Left kidney (tissue), 1 donor: ENCODE measurements at regions not wholly inside any gene's neighbourhood (a gene's known extent, or its start where the extent isn't known, plus 50 kb on each side); places are given as distances from the start of the nearest gene placed in this dataset.

Experiments used
- DNase-seq: peaks from one replicate; pipeline ENCODE4 v3.0.0-alpha.2; 2013

DNA sequence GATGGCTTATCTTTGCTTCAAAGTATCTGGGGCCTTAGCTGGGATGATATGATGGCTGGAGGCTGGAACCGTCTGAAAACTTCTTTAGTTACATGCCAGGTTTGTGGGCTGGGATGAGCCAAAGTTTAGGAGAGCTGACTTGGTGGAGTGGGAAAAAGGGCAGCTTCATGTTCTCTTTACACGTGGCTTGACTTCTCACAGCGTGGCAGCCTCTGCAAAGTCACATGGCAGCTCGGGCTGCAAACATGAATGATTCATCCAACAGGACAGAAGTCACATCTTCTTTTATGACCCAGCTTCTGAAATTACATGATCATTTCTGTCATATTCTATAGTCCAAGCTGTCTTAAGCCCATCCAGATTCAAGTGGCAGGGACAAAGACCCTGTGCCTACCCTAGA, 176.0 kb downstream of the OLFM4 start:
- no peak for DNase-seq

DNA sequence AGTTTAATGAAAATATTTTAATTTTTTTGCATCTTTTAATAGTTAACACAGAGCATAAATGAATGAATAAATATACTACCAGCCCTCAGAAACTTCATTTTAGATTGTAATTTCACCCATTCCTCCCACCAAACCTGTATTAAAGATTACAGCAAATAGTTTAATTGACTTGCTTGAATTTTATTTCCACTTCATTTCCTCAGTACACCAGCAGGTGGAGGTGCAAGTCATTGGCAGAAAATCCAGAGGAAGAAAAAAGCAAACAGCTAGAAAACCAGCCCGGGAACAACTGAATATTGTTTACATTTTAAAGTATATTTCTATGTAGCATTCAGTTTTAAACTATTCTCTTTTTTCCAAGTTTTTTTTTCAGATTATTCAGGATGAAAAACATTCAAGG, 177.8 kb downstream of the OLFM4 start:
- DNase-seq, result no peak

DNA sequence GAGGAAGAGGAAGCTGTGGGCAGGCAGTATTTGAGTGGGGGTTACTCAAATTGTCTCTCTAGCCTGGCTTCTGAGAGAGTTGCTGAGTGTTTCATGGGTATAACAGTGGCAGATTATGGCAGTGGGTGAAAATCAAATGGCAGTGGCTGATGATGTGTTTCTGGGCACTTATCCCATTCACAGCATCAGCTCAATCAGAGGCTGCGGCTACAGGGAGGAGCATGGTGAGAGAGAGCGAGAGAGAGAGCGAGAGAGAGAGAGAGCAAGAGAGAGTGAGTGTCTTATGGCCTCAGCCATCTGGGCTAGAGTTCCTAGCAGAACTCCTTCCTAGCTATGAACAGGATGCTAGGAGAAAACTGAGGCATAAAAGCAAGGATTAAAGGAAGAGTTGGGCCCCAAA, 178.9 kb downstream of the OLFM4 start:
- no peak for DNase-seq

DNA sequence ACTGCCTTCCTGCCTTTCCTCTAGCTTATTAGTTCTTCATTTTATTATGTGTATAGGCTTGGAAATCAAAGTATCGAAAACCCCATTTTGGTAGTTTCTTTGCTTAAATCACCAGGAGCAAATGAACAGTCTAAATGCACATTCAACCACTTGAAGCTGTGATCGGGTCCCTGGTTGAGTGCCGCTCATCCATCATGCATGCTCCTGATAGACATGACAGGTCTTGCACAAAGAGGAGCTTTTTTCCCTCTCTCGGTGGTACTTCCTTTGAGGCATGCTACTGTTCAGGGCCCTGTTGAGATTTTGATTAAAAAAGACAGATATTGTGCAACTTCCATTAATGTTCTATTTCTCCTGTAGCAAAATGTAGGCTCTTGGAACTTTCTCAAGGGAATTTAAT, 185.8 kb downstream of the OLFM4 start:
- DNase-seq, result no peak

DNA sequence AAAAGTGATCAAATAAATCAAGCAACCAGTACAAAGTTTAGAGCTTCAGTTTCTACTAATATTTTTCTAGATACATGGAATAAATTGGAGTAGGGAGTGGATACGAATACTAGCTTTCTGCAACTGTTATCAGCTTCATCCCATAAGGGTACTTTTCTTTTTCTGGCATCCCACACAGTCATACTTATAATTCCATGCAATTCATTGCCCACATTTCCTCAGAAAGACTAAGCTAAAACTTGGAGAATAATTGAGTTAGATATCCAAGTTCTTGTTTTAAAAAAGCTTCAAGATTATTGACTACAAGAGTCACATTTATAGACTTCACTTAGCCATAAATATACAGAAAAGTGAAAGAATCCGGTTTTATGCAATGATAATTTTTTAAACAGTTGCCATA, 186.9 kb downstream of the OLFM4 start:
- DNase-seq, result no peak

DNA sequence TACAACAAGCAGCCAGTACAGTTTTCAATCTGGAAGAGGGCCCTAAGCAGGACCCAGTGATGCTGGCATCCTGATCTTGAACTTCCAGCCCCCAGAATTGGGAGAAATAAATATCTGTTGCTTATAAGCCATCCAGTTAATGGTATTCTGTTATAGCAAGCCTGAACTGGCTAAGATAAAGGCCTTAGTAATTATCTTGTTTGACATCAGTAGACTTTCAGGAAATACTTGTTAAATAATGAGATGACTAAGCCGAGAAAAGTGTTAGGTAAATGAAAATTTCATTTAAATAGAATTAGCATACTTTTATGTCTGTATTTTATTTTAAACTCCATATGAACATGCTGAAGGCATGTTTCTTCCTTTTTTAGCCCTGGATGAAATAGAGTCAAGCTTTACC, 188.2 kb downstream of the OLFM4 start:
- DNase-seq, result no peak

DNA sequence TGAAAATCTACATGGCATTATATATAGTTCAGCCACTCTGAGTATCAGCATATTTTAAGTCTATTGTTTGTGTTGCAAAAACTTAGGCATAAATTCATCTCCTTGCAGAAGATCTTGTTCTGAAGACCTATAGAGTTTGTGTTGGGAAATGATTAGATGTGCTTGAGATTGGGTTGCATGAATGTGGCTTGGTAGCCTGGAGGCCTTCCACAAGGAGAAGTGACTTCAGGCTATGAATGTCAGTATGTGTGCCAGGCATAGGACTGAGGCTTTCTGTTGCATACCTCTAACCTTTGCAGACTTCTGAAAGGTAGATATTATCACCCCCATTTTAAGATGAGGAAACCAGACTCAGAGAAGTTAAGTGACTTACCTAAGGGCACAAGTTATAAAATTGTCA, 188.6 kb downstream of the OLFM4 start:
- DNase-seq, result no peak

DNA sequence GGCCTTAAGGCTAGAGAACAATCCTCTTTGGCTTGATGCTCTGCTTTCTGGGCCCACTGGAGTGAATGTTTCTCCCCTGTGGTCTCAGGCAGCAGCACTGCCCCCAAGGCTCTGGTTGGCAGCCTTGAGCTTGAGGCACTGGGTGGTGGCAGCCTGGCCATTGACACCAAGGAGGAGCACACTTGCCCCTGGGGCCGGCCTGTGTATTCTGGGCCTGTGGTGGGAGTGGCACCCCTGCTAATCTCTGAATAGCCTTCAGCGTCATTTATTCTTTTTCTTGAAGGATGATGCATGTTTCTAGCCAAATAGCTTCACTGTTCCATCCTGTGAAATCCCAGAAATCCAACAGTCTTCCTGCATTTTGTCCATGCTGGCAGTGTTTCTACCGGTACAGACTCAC, 191.4 kb downstream of the OLFM4 start:
- no peak for DNase-seq

DNA sequence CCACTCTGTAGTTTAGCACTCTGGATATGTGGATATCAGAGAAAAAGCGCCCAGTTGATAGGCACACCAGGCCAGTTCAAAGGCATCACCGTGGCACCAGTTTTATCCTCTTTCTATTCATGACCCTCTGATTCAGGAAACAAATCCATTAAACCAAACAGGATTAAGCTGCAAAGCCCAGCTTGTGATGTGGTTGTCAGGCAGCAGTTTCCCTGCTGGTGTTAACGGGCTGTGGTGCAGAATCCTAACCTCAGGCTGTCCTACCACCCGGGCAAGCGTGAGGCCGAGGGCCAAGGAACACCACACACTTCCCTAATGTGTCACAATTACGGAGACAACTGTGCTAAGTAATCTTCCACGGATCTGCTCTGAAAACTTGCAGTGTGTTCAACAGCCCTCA, 209.1 kb downstream of the OLFM4 start:
- DNase-seq, result no peak

DNA sequence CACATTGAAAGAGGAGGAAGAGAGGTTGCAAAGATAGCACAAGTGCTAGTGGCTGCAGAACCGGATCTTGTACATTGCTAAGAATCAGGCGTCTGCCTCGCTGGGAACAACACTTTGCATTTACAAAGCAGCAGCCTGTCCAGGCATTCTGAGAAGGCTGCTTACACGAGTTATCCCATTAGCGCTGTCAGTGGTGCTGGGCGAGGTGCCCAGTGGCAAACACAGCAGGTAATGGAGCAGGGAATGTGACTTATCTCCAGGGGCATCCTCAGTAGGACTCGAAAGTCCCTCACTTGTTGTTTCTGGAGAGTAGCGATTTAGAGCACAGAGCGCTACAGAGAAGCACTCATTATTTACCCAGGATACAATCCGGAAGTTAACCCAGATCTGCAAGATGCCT, 209.6 kb downstream of the OLFM4 start:
- no peak for DNase-seq

DNA sequence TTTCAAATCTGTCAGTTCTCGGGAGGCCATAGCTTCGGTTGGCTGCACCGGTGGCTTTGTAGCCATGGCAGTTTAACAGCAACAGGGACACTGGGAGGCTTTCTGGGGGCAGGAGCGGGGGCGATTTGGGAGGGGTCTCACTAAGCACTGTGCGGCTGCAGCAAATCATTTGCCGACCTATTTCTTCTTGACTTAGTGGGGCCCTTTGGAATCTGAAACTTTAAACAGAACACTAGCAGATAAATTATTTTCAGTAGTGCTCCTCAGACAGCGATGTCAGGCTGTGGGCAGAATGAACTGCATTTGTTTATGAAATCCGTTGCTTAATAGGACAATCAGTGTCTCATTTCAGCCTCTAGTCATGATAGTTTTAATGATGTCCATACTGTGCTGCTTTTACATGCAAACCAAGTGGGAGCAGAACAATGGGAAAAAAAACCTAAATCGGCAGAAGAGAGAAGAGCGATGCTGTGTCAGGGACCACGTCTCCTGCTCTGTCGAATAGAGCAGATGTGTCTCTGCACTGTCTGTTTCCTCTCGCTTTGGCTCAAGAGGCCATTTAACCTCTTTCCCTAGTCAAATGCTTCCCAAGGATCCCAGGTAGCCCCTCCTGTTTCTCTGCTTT, 211.9 kb downstream of the OLFM4 start:
- DNase-seq, result peak; percentile 44

DNA sequence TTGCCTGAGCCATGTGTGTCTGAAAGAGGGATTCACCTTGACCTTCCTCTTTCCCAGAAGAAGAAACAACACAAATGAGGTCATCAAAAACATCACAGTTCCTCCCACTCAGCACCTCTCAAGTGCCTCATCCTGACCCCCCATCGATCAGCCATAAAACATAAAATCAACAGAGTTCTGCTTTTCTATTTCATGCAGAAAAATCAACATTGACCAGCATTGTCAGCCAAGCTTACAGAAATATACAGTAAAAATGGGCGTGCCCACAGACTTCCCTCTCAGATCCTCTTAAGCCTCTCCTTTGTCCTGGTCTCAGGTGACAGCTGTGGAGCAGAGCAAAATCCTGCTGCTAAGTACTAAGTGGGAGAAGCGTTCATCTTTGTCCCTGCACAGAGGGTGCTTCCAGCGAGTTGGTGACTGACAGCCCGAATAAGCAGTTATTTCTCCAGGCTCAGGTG, 213.3 kb downstream of the OLFM4 start:
- no peak for DNase-seq

DNA sequence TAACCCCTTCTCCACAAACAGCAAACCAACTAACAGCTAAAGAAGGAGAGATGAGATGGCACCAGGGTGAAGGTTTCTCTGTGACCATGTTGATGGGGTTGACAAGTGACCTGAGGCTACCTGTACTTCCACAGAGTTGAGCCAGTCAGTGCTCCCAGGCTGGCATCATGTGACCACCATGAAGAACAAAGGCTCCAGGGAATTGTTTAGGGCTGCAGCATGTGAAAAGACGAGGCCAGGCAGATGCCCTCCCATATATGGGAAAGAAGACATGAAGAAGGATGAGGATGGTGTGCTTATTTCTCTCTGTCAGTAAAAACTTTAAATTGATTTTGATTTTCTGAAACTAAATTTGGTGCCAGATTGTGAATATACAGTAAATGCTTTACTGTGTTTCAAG, 220.6 kb downstream of the OLFM4 start:
- DNase-seq, result no peak

DNA sequence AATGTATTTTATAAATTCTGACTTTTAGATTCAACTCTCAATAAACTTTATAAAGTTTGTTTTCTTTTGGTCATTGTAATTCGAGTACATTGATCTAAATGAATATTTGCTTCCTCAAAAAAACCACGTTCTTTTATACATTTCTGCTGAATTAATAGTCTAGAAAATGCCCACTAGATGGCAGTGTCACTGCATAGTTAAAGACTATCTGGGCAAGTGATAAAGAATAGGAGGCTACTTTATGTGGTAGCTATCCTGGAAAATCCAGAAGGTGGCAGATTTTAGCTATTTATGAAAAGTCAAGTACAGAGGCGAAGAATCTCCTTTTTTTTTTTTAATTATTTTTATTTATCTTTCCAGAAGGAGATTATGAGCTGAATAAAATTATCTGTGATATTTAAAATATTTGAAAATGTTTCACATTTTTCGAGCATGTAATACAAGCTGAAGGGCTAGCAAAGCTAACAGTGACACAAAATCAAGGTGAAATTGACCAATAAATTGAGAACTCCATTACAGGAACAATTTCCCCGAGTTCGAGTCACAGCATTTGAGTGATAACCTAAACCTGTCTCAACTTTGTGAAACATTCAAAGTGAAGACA, 221.8 kb downstream of the OLFM4 start:
- peak; percentile 79 for DNase-seq

DNA sequence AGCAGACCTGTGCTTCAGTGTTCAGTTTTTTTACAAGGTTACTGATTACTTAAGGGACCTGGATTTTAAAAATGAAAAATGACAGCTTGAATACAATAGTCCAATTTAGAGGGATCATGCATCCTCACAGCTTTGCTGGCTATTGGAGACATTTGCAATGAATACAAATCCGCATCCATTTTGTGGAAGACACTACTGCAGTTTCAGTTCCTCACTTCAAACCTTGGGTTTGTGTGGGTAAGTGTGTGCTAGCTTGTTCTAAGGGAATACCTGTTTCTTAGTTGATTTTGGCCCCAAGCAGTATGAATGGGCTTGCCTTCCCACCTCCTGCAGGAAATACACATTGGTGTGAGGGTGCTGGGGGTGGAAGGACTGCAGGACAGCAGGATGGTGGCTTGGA, 222.4 kb downstream of the OLFM4 start:
- DNase-seq, result no peak

DNA sequence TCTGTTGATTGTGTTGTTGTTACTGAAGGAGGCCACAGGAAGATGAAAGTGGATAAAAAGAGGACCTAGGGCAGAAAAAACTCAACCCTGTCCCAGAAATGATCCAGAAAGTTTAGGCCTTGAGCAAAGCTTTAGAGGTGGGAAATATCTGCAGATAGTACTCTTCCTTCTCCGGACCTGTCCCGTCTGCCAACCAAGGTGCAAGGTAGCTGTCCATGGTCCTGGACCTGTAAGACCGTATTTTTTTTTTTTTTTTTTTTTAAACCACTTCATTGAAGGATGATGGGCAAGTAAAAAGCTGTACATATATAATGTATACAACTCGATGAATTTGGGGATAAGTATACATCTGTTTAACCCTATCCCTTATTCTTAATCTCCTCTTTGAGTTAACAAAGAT, 225.9 kb downstream of the OLFM4 start:
- DNase-seq, result peak; percentile 44

DNA sequence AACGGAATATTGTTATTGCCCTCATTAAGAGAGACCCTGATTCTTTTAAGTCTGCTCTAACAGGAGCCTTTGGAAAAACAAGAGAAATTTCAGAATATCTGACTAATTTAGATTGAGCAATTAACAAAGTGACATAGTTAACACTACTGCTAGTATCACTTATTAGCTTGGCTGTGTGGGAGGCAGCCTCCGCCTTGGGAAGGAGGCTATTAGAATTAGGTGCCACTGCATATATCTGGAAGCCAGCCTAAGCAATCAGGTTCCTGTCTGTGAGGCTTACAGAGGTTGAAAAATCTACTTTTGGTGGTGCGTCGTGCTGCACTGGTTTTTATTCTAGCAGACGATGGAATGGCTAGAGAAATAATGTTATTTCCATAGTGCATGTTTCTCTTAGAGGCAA, 227.2 kb downstream of the OLFM4 start:
- no peak for DNase-seq

DNA sequence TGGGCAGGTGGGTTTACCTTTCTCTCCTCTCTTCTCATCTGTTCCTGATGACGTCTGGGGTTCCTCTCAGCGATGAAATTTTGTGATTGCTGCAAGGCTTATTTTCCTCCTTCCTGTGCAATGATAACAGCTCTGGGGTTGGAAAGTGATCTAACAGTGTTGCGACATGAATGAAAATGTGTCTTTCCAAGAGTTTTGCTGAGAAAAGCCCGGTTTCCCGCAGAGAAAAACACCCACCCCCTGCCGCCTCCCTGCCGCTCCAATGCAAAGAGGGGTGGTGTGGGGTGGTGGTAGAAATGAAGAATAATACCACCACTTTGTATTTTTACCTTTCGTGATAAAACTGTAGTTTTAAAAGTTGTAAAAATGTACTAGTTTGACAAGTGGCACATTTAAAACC, 232.0 kb downstream of the OLFM4 start:
- DNase-seq, result no peak

DNA sequence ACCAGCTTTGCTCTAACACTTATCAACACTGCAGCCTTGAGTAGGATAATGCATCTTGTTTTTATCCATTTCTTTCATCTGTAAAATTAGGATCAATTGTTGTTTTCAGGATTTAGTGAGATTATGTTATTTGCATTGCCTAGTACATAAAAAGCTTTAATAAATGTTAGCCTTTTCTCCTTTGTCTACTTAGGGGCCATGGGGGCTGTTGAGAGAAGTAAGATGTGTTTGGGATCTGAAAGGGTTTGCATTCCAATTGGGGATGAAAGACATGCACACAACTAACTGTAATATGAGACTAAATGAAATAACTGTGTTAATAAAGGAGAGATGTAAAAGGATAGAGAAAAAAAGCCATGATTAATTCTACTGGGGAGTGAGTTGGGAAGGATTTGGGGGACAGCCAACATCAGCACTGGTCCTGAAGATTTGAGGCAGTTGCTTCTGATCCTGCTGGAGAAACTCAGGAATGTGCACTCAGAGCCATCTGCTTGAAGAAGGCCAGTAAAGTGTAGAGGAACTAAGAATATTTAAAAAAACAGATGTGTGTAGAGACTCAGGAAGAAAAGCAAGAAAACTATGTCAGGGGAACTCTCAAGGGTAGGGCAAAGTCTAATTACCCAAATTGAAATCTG, 236.3 kb downstream of the OLFM4 start:
- no peak for DNase-seq

DNA sequence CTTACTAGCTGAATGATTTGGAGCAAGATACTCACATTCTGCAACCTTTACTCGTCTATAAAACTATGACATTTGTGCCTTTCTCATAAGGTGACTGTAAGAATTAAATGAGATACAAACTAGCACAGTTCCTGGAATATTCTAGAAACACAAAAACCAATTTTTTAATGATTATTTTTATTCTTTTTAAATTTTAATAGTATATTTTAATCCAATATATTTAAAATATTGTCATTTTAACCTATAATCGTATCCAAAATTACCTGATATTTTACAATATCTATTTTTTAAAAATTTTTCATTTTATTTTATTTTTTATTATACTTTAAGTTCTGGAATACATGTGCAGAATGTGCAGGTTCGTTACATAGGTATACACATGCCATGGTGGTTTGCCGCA, 238.1 kb downstream of the OLFM4 start:
- no peak for DNase-seq

DNA sequence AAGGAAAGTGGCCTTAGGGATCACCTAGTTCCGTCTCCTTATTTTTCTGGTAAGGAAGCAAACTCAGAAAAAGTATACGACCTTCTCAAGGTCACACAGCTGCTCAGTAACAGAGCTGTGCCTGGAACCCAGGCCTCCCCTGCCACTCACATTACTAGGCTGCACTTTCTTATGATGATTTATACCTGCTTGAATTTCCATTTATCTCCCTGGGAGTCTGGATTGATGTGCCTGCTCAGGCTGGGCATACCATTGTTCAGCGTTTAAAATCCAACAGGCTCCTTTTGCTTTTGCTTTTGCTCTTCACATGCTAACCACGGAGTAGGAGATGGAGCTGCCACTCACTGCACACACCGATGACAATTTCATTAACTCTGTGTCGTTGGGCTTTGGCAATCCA, 241.0 kb downstream of the OLFM4 start:
- no peak for DNase-seq

DNA sequence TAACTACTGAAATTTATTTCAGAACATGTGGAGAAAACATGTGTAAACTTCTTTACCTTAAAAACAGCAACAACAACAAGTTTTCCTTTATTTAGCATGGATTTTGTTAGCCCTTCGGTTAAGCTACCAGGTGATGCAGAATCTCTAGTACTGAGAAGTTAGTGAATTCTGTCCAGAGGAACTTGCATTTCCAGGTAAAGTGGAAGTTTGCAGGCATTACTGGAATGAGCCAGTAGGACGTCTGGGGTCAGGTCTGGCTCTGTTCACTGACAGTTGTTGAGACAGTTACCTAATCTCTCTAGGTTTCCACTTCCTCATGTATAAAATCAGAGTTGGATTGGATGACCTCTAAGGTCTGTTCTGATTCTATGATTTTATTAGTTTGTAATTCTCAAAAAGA, 244.3 kb downstream of the OLFM4 start:
- DNase-seq, result no peak

DNA sequence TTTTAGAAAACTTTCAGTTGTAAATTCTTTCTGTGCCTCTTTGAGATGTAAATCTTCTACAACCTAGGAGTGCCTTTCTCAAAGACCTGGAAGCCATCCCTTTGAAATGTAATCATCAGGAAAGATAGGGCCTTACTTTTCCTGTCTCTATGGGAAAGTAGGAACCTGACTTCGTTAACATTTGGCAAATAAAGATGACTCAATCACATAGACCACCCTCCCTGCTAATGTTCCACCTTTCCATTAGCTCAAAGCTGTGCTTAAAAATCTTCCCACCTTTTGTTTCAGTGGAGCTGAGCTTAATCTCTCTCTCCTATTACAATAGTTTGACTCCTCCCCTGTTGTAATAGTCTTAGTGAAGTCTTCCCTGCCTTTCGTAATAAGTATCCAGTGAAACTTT, 247.7 kb downstream of the OLFM4 start:
- DNase-seq, result no peak

DNA sequence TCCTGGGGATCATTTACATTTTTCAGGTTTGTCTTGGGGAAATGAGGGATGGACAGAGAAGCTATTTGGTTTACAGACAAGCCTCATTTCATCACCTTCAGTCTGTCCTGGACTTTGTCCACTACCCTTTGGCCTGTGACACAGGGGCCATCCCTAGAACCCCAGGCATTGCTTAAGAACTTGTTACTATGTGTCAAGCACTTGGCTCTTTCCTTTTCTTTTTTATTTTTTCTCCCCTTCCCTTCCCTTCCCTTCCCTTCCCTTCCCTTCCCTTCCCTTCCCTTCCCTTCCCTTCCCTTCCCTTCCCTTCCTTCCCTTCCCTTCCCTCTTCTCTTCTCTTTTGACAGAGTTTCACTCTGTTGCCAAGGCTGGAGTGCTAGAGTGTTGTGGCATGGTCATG, 253.1 kb downstream of the OLFM4 start:
- no peak for DNase-seq
